ENCODE measurements at regions not wholly inside any gene's neighbourhood (a gene's known extent, or its start where the extent isn't known, plus 50 kb on each side); places are given as distances from the start of the nearest gene placed in this dataset.

- Mint-ChIP-seq H3K27me3 (ENCODE audit: low read depth in 3 of 3) (peaks cover 0 to 2% (median 1%) of the 10 kb centered on the region in 3 donors), H3K9me3 (peaks cover 0 to 4% (median 0%) of the 10 kb centered on the region in 7 donors), H3K27ac (no peak overlapping the region), H3K4me3 (no peak overlapping the region), H3K36me3 (no peaks in the 10 kb centered on the region), H3K4me1 (no peaks in the 10 kb centered on the region)
- Histone ChIP-seq H3K27me3 (ENCODE audit: control insufficient read depth in 2 of 2, insufficient read depth in 2 of 2, low read length in 2 of 2) (no peaks in the 10 kb centered on the region), H3K4me3 (replicated peaks in 1 of 3; ENCODE audit: low read depth in 2 of 3, low read length in 3 of 3) (no peak overlapping the region), H3K4me1 (ENCODE audit: control insufficient read depth in 1 of 2, insufficient read depth in 2 of 2, low read length in 2 of 2) (no peaks in the 10 kb centered on the region), H3K9me3 (replicated peaks in 1 of 2; ENCODE audit: control insufficient read depth in 1 of 2, insufficient read depth in 1 of 2, low read length in 2 of 2) (no peaks in the 10 kb centered on the region), H2AFZ (ENCODE audit: insufficient read depth, low read depth, low read length, poor library complexity, severe bottlenecking) (no peak overlapping the region), H3K27ac (ENCODE audit: low read depth in 1 of 2, low read length in 2 of 2) (no peak overlapping the region), H3K36me3 (replicated peaks in 1 of 2; ENCODE audit: control insufficient read depth in 1 of 2, insufficient read depth in 2 of 2, low read length in 2 of 2) (no peaks in the 10 kb centered on the region), H3K79me2 (ENCODE audit: insufficient read depth, low read length) (no peaks in the 10 kb centered on the region), H3K9ac (ENCODE audit: insufficient read depth, low read length, poor library complexity, severe bottlenecking) (no peak overlapping the region), H3K4me2 (replicated peaks; ENCODE audit: extremely low read depth, low read length, poor library complexity, severe bottlenecking) (no peak overlapping the region), H4K20me1 (ENCODE audit: insufficient read depth, low read length) (no peaks in the 10 kb centered on the region)
- no peak for TF ChIP-seq CTCF (IDR thresholded peaks at IDR 0.05)
- intact Hi-C loops (cut with micrococcal nuclease): no loop called here
- DNase-seq: no peak
- WGBS (ENCODE audit: insufficient coverage): no CpG with 5 or more reads among the region's 2 CpGs
Observed at GRCh38 chr7:85516675-85517074, 329.8 kb upstream of the SEMA3D start.

- DNase-seq: no peak
- no peaks in the 10 kb centered on the region for H3K36me3 Mint-ChIP-seq
- H3K27ac Mint-ChIP-seq: no peak overlapping the region
- Histone ChIP-seq H3K9me3 (replicated peaks in 1 of 2; ENCODE audit: control insufficient read depth in 1 of 2, insufficient read depth in 1 of 2, low read length in 2 of 2) (no peaks in the 10 kb centered on the region), H3K79me2 (ENCODE audit: insufficient read depth, low read length) (no peaks in the 10 kb centered on the region), H3K4me3 (replicated peaks in 1 of 3; ENCODE audit: low read depth in 2 of 3, low read length in 3 of 3) (no peak overlapping the region), H3K27ac (ENCODE audit: low read depth in 1 of 2, low read length in 2 of 2) (no peak overlapping the region), H3K4me2 (replicated peaks; ENCODE audit: extremely low read depth, low read length, poor library complexity, severe bottlenecking) (no peak overlapping the region), H3K36me3 (replicated peaks in 1 of 2; ENCODE audit: control insufficient read depth in 1 of 2, insufficient read depth in 2 of 2, low read length in 2 of 2) (no peaks in the 10 kb centered on the region), H3K4me1 (ENCODE audit: control insufficient read depth in 1 of 2, insufficient read depth in 2 of 2, low read length in 2 of 2) (no peaks in the 10 kb centered on the region), H3K27me3 (ENCODE audit: control insufficient read depth in 2 of 2, insufficient read depth in 2 of 2, low read length in 2 of 2) (no peaks in the 10 kb centered on the region), H3K9ac (ENCODE audit: insufficient read depth, low read length, poor library complexity, severe bottlenecking) (no peak overlapping the region), H2AFZ (ENCODE audit: insufficient read depth, low read depth, low read length, poor library complexity, severe bottlenecking) (no peak overlapping the region), H4K20me1 (ENCODE audit: insufficient read depth, low read length) (no peaks in the 10 kb centered on the region)
- intact Hi-C loops (cut with micrococcal nuclease): no loop called here
- H3K9me3 Mint-ChIP-seq: peaks cover 0 to 5% (median 0%) of the 10 kb centered on the region in 7 donors
- no peak overlapping the region for H3K4me3 Mint-ChIP-seq
- peaks cover 0 to 1% (median 0%) of the 10 kb centered on the region in 3 donors for H3K27me3 Mint-ChIP-seq (ENCODE audit: low read depth in 3 of 3)
- H3K4me1 Mint-ChIP-seq: no peaks in the 10 kb centered on the region
- TF ChIP-seq CTCF (IDR thresholded peaks at IDR 0.05): no peak
Observed at GRCh38 chr7:85512790-85513189, 325.9 kb upstream of the SEMA3D start.
